RWPE1 (cell line): ENCODE measurements at regions not wholly inside any gene's neighbourhood (a gene's known extent, or its start where the extent isn't known, plus 50 kb on each side); places are given as distances from the start of the nearest gene placed in this dataset.

Experiments used
- CTCF ChIA-PET: fragments of 350-600 bp; sonication (Branson Sonifier 250); formaldehyde crosslinking; extraction: SDS; loops from one replicate; lab custom pipeline; 2021; lab: Yijun Ruan, JAX
- POLR2A ChIA-PET: fragments of 400-600 bp; formaldehyde crosslinking; extraction: SDS; loops from one replicate; lab custom pipeline; 2020; ENCODE audit warnings: antibody characterized with exemption; ENCODE audit not compliant: low non-redundant PET; lab: Yijun Ruan, JAX
- DNase-seq: peaks from one replicate; pipeline ENCODE4 v3.0.0; 2012; ENCODE audit warnings: low spot score
- H3K27ac ChIP-seq: fragments of 450-650 bp; 2 replicates; pipeline ENCODE4 v1.5.1; 2017
- CTCF ChIP-seq: fragments of 450-650 bp; conservative IDR thresholded peaks from 2 replicates; pipeline ENCODE4 v1.5.1; 2017; ENCODE audit warnings: low read depth, mild to moderate bottlenecking

- POLR2A ChIA-PET: no interaction called here
- CTCF ChIA-PET: no interaction called here
- TF ChIP-seq CTCF: no peak
- H3K27ac ChIP-seq: no peak overlapping the region
- DNase-seq: no peak
Measured at GRCh38 chr12:123073962-123074801, 76.7 kb downstream of the PITPNM2 start.

GRCh38 chr12:123073292-123073691 lies 77.6 kb downstream of the PITPNM2 start:
- H3K27ac ChIP-seq: no peak overlapping the region
- TF ChIP-seq CTCF: no peak
- no peak for DNase-seq
- POLR2A ChIA-PET: no interaction called here
- CTCF ChIA-PET: no interaction called here

- CTCF ChIA-PET: no interaction called here
- H3K27ac ChIP-seq: no peak overlapping the region
- no peak for TF ChIP-seq CTCF
- DNase-seq: no peak
- POLR2A ChIA-PET: no interaction called here
Measured at GRCh38 chr12:123071857-123072256, 79.0 kb downstream of the PITPNM2 start.

- H3K27ac ChIP-seq: no peak overlapping the region; the same call in 1 of the 2 replicates
- no peak for TF ChIP-seq CTCF
- DNase-seq: no peak
- POLR2A ChIA-PET: interaction anchor here (0.8 kb wide), 1 partner anchor 57 kb away, joined by 5 read pairs; no protein-coding TSS in a partner anchor
- CTCF ChIA-PET: no interaction called here
Measured at GRCh38 chr12:123071099-123071800, 79.6 kb downstream of the PITPNM2 start.

- ChIA-PET POLR2A (interaction anchor here (0.8 kb wide), 1 partner anchor 58 kb away, joined by 5 read pairs; no protein-coding TSS in a partner anchor), CTCF (interaction anchor here (0.6 kb wide), 1 partner anchor 35 kb away, joined by 4 read pairs; no protein-coding TSS in a partner anchor)
- no peak for TF ChIP-seq CTCF
- no peak for DNase-seq
- H3K27ac ChIP-seq: no peak overlapping the region
Measured at GRCh38 chr12:123070267-123071081, 80.4 kb downstream of the PITPNM2 start.
